ENCODE measurements at regions not wholly inside any gene's neighbourhood (a gene's known extent, or its start where the extent isn't known, plus 50 kb on each side); places are given as distances from the start of the nearest gene placed in this dataset.

DNA sequence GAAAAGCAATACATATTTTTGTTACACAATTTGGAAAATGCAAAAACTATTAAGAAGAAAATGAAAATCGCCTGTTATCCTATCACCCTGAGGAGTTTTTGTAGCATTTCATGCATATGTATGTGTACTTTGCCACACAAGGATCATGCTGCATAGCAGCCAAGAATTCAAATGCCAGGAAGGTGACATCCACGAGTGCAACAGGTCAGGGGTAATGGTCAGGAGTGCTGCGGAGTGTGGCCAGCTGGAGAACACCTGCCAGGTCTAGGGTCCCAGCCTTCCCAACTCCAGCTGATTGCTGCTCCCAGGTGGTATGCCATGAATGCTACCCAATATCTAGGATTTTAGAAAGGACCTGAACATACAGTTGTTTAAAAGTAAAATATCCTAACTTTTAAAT is 617.1 kb downstream of the PRELID2 start:
- Mint-ChIP-seq H3K4me3 (no peak overlapping the region), H3K27me3 (ENCODE audit: low read depth, poor library complexity) (no peaks in the 10 kb centered on the region), H3K36me3 (ENCODE audit: low read depth) (peaks cover 9% of the 10 kb centered on the region), H3K4me1 (no peaks in the 10 kb centered on the region), H3K27ac (no peak overlapping the region), H3K9me3 (peaks cover 26% of the 10 kb centered on the region)
- TF ChIP-seq, protein P1, sequence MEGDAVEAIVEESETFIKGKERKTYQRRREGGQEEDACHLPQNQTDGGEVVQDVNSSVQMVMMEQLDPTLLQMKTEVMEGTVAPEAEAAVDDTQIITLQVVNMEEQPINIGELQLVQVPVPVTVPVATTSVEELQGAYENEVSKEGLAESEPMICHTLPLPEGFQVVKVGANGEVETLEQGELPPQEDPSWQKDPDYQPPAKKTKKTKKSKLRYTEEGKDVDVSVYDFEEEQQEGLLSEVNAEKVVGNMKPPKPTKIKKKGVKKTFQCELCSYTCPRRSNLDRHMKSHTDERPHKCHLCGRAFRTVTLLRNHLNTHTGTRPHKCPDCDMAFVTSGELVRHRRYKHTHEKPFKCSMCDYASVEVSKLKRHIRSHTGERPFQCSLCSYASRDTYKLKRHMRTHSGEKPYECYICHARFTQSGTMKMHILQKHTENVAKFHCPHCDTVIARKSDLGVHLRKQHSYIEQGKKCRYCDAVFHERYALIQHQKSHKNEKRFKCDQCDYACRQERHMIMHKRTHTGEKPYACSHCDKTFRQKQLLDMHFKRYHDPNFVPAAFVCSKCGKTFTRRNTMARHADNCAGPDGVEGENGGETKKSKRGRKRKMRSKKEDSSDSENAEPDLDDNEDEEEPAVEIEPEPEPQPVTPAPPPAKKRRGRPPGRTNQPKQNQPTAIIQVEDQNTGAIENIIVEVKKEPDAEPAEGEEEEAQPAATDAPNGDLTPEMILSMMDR (IDR thresholded peaks at IDR 0.05): no peak
- DNase-seq: no peak

DNA sequence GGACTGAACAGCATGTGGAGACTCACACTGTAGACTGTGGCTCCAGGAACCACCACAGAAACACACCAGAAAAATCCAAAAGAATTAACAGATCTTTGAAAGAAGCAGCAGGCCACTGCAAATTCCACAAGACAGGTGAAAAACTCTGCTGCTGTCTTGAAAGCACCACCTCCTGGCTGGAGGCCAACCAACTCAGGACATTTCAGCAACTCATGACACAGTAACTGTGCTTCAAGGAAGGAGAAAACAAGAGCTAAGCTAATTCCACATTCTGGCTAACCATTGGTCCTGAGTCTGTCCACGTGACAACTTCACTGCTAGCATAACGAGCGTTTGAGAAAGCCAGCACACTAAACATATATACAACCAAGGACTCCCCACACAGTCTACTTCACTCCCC is 625.1 kb downstream of the PRELID2 start:
- peaks cover 9% of the 10 kb centered on the region for H3K36me3 Mint-ChIP-seq (ENCODE audit: low read depth)
- no peak overlapping the region for H3K4me3 Mint-ChIP-seq
- H3K9me3 Mint-ChIP-seq: peaks cover 25% of the 10 kb centered on the region
- no peaks in the 10 kb centered on the region for H3K4me1 Mint-ChIP-seq
- H3K27ac Mint-ChIP-seq: no peak overlapping the region
- no peak for DNase-seq
- H3K27me3 Mint-ChIP-seq (ENCODE audit: low read depth, poor library complexity): no peaks in the 10 kb centered on the region
- TF ChIP-seq, protein P1 (IDR thresholded peaks at IDR 0.05): no peak

DNA sequence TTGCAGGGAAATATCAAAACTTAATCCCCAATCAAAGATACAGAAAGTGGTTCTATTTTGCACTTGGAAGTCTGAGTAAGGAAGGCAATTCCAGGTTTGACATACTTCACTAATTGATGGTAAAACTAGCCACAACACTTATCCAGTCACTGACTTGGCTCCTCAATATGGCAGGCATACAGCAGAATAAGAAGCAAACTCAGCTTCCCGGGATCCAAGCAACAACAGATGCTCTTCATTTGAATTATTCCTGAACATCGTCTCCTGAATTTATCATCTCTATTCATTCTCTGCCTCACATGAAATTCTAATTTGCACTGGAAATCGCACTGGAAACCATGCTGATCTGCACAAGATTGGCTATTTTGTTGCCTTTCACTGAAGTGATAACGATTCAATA is 629.6 kb downstream of the PRELID2 start:
- Mint-ChIP-seq H3K4me1 (no peaks in the 10 kb centered on the region), H3K27me3 (ENCODE audit: low read depth, poor library complexity) (no peaks in the 10 kb centered on the region), H3K36me3 (ENCODE audit: low read depth) (no peaks in the 10 kb centered on the region), H3K9me3 (peaks cover 4% of the 10 kb centered on the region), H3K4me3 (no peak overlapping the region), H3K27ac (no peak overlapping the region)
- TF ChIP-seq, protein P1 (IDR thresholded peaks at IDR 0.05): no peak
- DNase-seq: no peak

DNA sequence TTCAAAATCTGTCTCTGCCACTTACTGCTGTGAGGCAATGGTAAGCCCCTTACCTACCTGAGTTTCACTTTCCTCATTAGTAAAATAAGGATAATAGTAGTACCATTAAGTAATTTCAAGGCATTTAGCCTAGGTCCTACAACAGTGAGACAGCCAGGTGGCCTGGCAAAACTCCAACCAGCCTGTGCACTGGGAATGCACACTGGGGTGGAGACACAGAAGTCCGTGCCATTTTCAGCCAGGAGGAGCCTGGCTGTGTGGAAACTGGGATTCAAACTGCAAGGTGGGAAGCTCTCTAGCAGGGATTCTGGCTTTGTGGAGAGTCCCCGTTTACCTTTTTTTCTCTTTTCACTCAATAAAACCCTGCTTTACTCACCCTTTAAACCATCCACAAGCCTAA is 630.4 kb downstream of the PRELID2 start:
- Mint-ChIP-seq H3K27me3 (ENCODE audit: low read depth, poor library complexity) (no peaks in the 10 kb centered on the region), H3K27ac (no peak overlapping the region), H3K36me3 (ENCODE audit: low read depth) (no peaks in the 10 kb centered on the region), H3K9me3 (peaks cover under 1% of the 10 kb centered on the region), H3K4me3 (no peak overlapping the region), H3K4me1 (no peaks in the 10 kb centered on the region)
- DNase-seq: no peak
- TF ChIP-seq, protein P1 (IDR thresholded peaks at IDR 0.05): no peak

DNA sequence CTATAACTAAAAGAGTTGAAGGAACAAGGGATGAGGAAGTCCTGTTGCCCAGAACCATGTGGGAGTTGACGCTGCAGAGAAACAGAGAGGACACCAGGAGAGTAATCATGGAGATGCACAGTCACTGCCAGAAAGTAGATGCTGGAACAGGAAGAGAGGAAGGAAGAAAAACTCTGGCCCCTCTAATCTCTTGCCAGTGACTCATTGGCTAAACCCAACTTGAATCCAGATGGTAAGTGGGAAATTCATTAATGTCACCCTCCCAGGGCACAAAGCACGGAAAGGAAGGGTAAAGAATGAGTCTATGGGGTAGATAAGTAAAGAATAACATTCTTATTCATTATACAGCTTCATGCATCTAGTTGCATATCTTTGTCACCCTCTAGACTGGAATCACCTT is 631.9 kb downstream of the PRELID2 start:
- Mint-ChIP-seq H3K9me3 (no peaks in the 10 kb centered on the region), H3K4me1 (no peaks in the 10 kb centered on the region), H3K36me3 (ENCODE audit: low read depth) (no peaks in the 10 kb centered on the region), H3K27ac (no peak overlapping the region), H3K4me3 (no peak overlapping the region), H3K27me3 (ENCODE audit: low read depth, poor library complexity) (no peaks in the 10 kb centered on the region)
- TF ChIP-seq, protein P1 (IDR thresholded peaks at IDR 0.05): no peak
- no peak for DNase-seq

DNA sequence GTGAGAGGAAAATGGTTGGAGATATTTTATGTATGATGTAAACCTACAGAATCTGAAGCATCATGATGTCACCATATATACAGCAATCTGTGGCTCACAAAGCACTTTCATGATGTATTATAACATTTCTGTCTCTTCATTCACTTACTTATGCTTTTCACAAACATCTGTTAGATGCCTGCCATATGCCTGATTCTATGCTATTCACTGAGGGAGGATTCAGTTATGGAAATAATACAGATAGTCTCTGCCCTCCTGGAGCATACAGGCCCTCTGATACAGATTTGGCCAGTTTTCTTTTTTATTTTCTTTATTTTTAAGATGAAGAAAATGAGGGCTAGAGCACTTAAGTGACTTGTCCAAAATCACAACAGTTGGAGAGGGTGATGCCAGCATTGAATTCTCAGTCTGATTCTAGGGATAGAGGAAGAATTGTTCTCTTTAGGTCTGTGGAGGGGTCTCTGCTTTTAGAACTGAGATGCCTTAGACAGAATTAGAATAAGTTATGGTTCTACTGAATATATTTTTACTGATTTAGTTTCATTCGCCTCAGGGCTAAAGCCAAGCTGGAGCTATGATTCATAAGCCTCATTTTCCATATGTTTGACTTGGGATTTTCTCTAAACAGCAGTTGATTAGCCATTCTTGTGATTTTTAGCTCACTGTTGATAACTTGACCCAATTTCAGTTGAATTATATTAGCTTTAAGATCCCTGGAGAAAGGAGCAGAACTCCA is 636.4 kb downstream of the PRELID2 start:
- no peaks in the 10 kb centered on the region for H3K4me1 Mint-ChIP-seq
- H3K9me3 Mint-ChIP-seq: no peaks in the 10 kb centered on the region
- no peak for DNase-seq
- no peaks in the 10 kb centered on the region for H3K36me3 Mint-ChIP-seq (ENCODE audit: low read depth)
- no peak overlapping the region for H3K27ac Mint-ChIP-seq
- no peaks in the 10 kb centered on the region for H3K27me3 Mint-ChIP-seq (ENCODE audit: low read depth, poor library complexity)
- H3K4me3 Mint-ChIP-seq: no peak overlapping the region
- TF ChIP-seq, protein P1 (IDR thresholded peaks at IDR 0.05): no peak
